ENCODE measurements at regions not wholly inside any gene's neighbourhood (a gene's known extent, or its start where the extent isn't known, plus 50 kb on each side); places are given as distances from the start of the nearest gene placed in this dataset.
"Not testable (repeated sequence)": the region's sequence is repeated elsewhere in the genome, so short reads cannot be mapped to it uniquely, and the experiment has no call there.

GRCh38 chrX:118271775-118272174 is 74.1 kb upstream of the WDR44 start:
- DNase-seq (no peak), ATAC-seq (no peak)
- no peak for TF ChIP-seq POLR2A (IDR thresholded peaks at IDR 0.05)
- no peak for TF ChIP-seq CTCF (IDR thresholded peaks at IDR 0.05)
- no peaks in the 10 kb centered on the region for H3K4me1 ChIP-seq
- intact Hi-C loops (cut with DNase I): no loop called here
- no peaks in the 10 kb centered on the region for H3K36me3 ChIP-seq
- H3K9me3 ChIP-seq: no peaks in the 10 kb centered on the region
- WGBS, 4 donors: 42 to 66% (median 49%) methylated on average over 3 of the region's 3 CpGs
- H3K27me3 ChIP-seq: no peaks in the 10 kb centered on the region
- no peak overlapping the region for H3K4me3 ChIP-seq
- no peak overlapping the region for H3K27ac ChIP-seq

- TF ChIP-seq POLR2A (IDR thresholded peaks at IDR 0.05) (no peak), CTCF (IDR thresholded peaks at IDR 0.05) (no peak)
- Histone ChIP-seq H3K9me3 (no peaks in the 10 kb centered on the region), H3K27ac (no peak overlapping the region), H3K4me1 (no peaks in the 10 kb centered on the region), H3K36me3 (no peaks in the 10 kb centered on the region), H3K4me3 (no peak overlapping the region), H3K27me3 (no peaks in the 10 kb centered on the region)
- intact Hi-C loops (cut with DNase I): no loop called here
- ATAC-seq (no peak), DNase-seq (no peak)
Measured at GRCh38 chrX:118272242-118272641, 73.7 kb upstream of the WDR44 start.

- no peaks in the 10 kb centered on the region for H3K36me3 ChIP-seq
- no peak overlapping the region for H3K27ac ChIP-seq
- intact Hi-C loops (cut with DNase I): no loop called here
- no peak for DNase-seq
- H3K9me3 ChIP-seq: no peaks in the 10 kb centered on the region
- no peak overlapping the region for H3K4me3 ChIP-seq
- H3K27me3 ChIP-seq: no peaks in the 10 kb centered on the region
- no peaks in the 10 kb centered on the region for H3K4me1 ChIP-seq
- 52 to 76% (median 68%) methylated on average over 4 of the region's 4 CpGs for WGBS, 4 donors
- TF ChIP-seq POLR2A (IDR thresholded peaks at IDR 0.05): no peak
- no peak for TF ChIP-seq CTCF (IDR thresholded peaks at IDR 0.05)
- no peak for ATAC-seq
Measured at GRCh38 chrX:118286066-118286762, 59.7 kb upstream of the WDR44 start.

GRCh38 chrX:118295818-118296217 is 50.1 kb upstream of the WDR44 start:
- H3K9me3 ChIP-seq: not testable (repeated sequence)

More at GRCh38 chrX:118295818-118296217, 50.1 kb upstream of the WDR44 start:
- intact Hi-C loops (cut with DNase I); H3K4me3 ChIP-seq; H3K27me3 ChIP-seq; H3K4me1 ChIP-seq; H3K36me3 ChIP-seq; H3K27ac ChIP-seq; DNase-seq; ATAC-seq: not testable (repeated sequence)
- 79 to 92% (median 83%) methylated on average over 1 of the region's 1 CpG for WGBS, 4 donors
